Tibial nerve (tissue), 4 donors: ENCODE measurements at regions not wholly inside any gene's neighbourhood (a gene's known extent, or its start where the extent isn't known, plus 50 kb on each side); places are given as distances from the start of the nearest gene placed in this dataset.

ENCODE experiments used
- EP300 ChIP-seq, 2 donors: sonication (generic); formaldehyde crosslinking; IDR thresholded peaks; one replicate each; pipeline ENCODE4 v1.6.1; 2017; ENCODE audit warnings: antibody characterized with exemption in 2 of 2, mild to moderate bottlenecking in 1 of 2
- POLR2A ChIP-seq, 2 donors: fragments of 450-650 bp; IDR thresholded peaks; one replicate each; pipeline ENCODE4 v1.6.1; 2017; ENCODE audit warnings: antibody characterized with exemption in 2 of 2, mild to moderate bottlenecking in 2 of 2, moderate library complexity in 2 of 2
- TF ChIP-seq, protein P1 (sequence below), 5 experiments: fragments of 200-600 bp in 3 of 5; fragments of 450-650 bp in 2 of 5; sonication (generic) in 3 of 5; IDR thresholded peaks; one replicate each; pipeline ENCODE4 v1.5.1; 2016 to 2019; ENCODE audit warnings: antibody characterized with exemption in 5 of 5, mild to moderate bottlenecking in 3 of 5, moderate library complexity in 2 of 5

DNA sequence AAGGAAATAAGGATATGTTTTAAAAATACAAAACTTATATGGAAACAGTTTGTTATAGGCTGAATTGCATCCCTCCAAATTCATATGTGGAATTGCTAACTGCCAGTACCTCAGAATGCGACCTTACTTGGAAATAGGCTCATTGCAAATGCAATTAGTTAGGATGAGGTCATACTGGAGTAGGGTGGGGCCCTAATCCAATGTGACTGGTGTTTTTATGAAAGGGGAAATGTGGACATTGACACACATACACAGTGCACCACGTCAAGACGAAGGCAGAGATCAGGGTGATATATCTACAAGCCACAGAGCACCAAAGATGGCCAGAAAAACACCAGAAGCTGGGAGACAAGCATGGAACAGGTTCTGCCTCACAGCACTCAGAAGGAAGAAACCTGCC is 494.2 kb downstream of the TSN start:
- TF ChIP-seq, protein P1, sequence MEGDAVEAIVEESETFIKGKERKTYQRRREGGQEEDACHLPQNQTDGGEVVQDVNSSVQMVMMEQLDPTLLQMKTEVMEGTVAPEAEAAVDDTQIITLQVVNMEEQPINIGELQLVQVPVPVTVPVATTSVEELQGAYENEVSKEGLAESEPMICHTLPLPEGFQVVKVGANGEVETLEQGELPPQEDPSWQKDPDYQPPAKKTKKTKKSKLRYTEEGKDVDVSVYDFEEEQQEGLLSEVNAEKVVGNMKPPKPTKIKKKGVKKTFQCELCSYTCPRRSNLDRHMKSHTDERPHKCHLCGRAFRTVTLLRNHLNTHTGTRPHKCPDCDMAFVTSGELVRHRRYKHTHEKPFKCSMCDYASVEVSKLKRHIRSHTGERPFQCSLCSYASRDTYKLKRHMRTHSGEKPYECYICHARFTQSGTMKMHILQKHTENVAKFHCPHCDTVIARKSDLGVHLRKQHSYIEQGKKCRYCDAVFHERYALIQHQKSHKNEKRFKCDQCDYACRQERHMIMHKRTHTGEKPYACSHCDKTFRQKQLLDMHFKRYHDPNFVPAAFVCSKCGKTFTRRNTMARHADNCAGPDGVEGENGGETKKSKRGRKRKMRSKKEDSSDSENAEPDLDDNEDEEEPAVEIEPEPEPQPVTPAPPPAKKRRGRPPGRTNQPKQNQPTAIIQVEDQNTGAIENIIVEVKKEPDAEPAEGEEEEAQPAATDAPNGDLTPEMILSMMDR (IDR thresholded peaks at IDR 0.05): no peak
- TF ChIP-seq POLR2A (IDR thresholded peaks at IDR 0.05) (no peak), EP300 (IDR thresholded peaks at IDR 0.05) (no peak)
